Fibroblast of skin of scalp (primary cell): ENCODE measurements at regions not wholly inside any gene's neighbourhood (a gene's known extent, or its start where the extent isn't known, plus 50 kb on each side); places are given as distances from the start of the nearest gene placed in this dataset.
A peak's percentile ranks its signal among the peaks of the same experiment; 100 is the strongest.
"Not testable (repeated sequence)": the region's sequence is repeated elsewhere in the genome, so short reads cannot be mapped to it uniquely, and the experiment has no call there.

Experiments
- DNase-seq: peaks from one replicate; pipeline ENCODE4 v3.0.0-alpha.2; 2013

- no peak for DNase-seq
These were observed 970.2 kb downstream of the SORCS3 start for GRCh38 chr10:105611244-105611798.

- DNase-seq = no peak
These were observed 968.4 kb downstream of the SORCS3 start for GRCh38 chr10:105609451-105609850.

- no peak for DNase-seq
These were observed 964.8 kb downstream of the SORCS3 start for GRCh38 chr10:105605918-105606317.

- DNase-seq = no peak
These were observed 964.0 kb downstream of the SORCS3 start for GRCh38 chr10:105605104-105605503.

GRCh38 chr10:105598207-105598606 is 957.1 kb downstream of the SORCS3 start:
- DNase-seq = no peak

GRCh38 chr10:105597312-105597711 is 956.2 kb downstream of the SORCS3 start:
- no peak for DNase-seq

GRCh38 chr10:105596749-105597148 is 955.7 kb downstream of the SORCS3 start:
- DNase-seq = no peak

GRCh38 chr10:105594296-105594695 is 953.2 kb downstream of the SORCS3 start:
- DNase-seq = no peak

GRCh38 chr10:105592468-105592867 is 951.4 kb downstream of the SORCS3 start:
- DNase-seq = no peak

GRCh38 chr10:105586451-105587098 is 945.5 kb downstream of the SORCS3 start:
- no peak for DNase-seq

- peak; percentile 38 for DNase-seq
These were observed 944.7 kb downstream of the SORCS3 start for GRCh38 chr10:105585753-105586152.

- DNase-seq = no peak
These were observed 944.1 kb downstream of the SORCS3 start for GRCh38 chr10:105585171-105585570.

- DNase-seq = no peak
These were observed 938.0 kb downstream of the SORCS3 start for GRCh38 chr10:105579112-105579511.

GRCh38 chr10:105577865-105578607 is 936.9 kb downstream of the SORCS3 start:
- no peak for DNase-seq

GRCh38 chr10:105559333-105560097 is 918.4 kb downstream of the SORCS3 start:
- no peak for DNase-seq

- not testable (repeated sequence) for DNase-seq
These were observed 909.4 kb downstream of the SORCS3 start for GRCh38 chr10:105550453-105550852.

GRCh38 chr10:105549731-105550130 is 908.6 kb downstream of the SORCS3 start:
- no peak for DNase-seq

GRCh38 chr10:105545101-105545500 is 904.0 kb downstream of the SORCS3 start:
- no peak for DNase-seq

GRCh38 chr10:105540381-105540780 is 899.3 kb downstream of the SORCS3 start:
- DNase-seq = no peak

GRCh38 chr10:105538874-105539273 is 897.8 kb downstream of the SORCS3 start:
- no peak for DNase-seq

- no peak for DNase-seq
These were observed 894.4 kb downstream of the SORCS3 start for GRCh38 chr10:105535478-105535877.

GRCh38 chr10:105534086-105534485 is 893.0 kb downstream of the SORCS3 start:
- no peak for DNase-seq

GRCh38 chr10:105516511-105516910 is 875.4 kb downstream of the SORCS3 start:
- DNase-seq = no peak
